Endothelial cell of umbilical vein (primary cell): ENCODE measurements at regions not wholly inside any gene's neighbourhood (a gene's known extent, or its start where the extent isn't known, plus 50 kb on each side); places are given as distances from the start of the nearest gene placed in this dataset.

ENCODE experiments used
- BruUV-seq: library from RNA; stranded (reverse); fragments of 400-500 nt; replicated peaks from 2 replicates; lab custom pipeline; 2021; lab: Mats Ljungman, UMichigan
- CTCF ChIA-PET: fragments of 300-600, 350-600 bp; sonication (Branson Sonifier 250); formaldehyde crosslinking; loops from one replicate; lab custom pipeline; 2021; ENCODE audit warnings: antibody characterized with exemption, inconsistent platforms; lab: Charles Lee
- POLR2A ChIA-PET: fragments of 300-600, 350-600 bp; sonication (Branson Sonifier 250); formaldehyde crosslinking; loops from one replicate; lab custom pipeline; 2021; ENCODE audit warnings: antibody characterized with exemption, inconsistent platforms; lab: Charles Lee
- DNase-seq: peaks from one replicate; pipeline ENCODE4 v3.0.0-alpha.2; 2011; ENCODE audit warnings: low read depth, low spot score
- FAIRE-seq: peaks from 2 replicates; lab custom pipeline; 2011; peaks lifted over from hg19 to GRCh38; lab: Jason Lieb, UNC
- H2AFZ ChIP-seq: 2 replicates; pipeline ENCODE4 v1.6.0; 2012; ENCODE audit warnings: low read depth, low read length, control low read depth, inconsistent platforms
- H3K27ac ChIP-seq: 2 replicates; pipeline ENCODE4 v1.5.1; 2011; ENCODE audit warnings: low read depth, mild to moderate bottlenecking, control low read depth, low read length, moderate library complexity; ENCODE audit not compliant: insufficient read depth
- H3K27me3 ChIP-seq, 2 experiments: 2 replicates each; pipeline versions ENCODE4 v1.6.0 to v1.6.1; 2011; ENCODE audit warnings: low read length in 2 of 2, mixed read lengths in 1 of 2; ENCODE audit not compliant: control insufficient read depth in 2 of 2, insufficient read depth in 2 of 2
- H3K36me3 ChIP-seq, 2 experiments: 2 replicates in 1 of 2; 3 replicates in 1 of 2; pipeline ENCODE4 v1.5.1; 2011; ENCODE audit warnings: low read length in 2 of 2, mild to moderate bottlenecking in 1 of 2, moderate library complexity in 1 of 2; ENCODE audit not compliant: control insufficient read depth in 2 of 2, insufficient read depth in 2 of 2; ENCODE audit errors: extremely low read depth in 1 of 2
- H3K4me1 ChIP-seq: 3 replicates; pipeline ENCODE4 v1.5.1; 2011; ENCODE audit warnings: mild to moderate bottlenecking, low read length; ENCODE audit not compliant: control insufficient read depth, insufficient read depth; ENCODE audit errors: extremely low read depth
- H3K4me2 ChIP-seq: 2 replicates; pipeline ENCODE4 v1.6.1; 2011; ENCODE audit warnings: low read length, control low read depth, mixed read lengths; ENCODE audit not compliant: insufficient read depth
- H3K4me3 ChIP-seq, 3 experiments: fragments of 200-600 bp in 1 of 3; sonication (generic), shearing (Covaris generic) in 1 of 3; replicated peaks in 1 of 3; 2 replicates each; pipeline ENCODE4 v1.5.1; 2011 to 2016; ENCODE audit warnings: control low read depth in 3 of 3, low read length in 3 of 3, mild to moderate bottlenecking in 2 of 3, inconsistent platforms in 1 of 3, low read depth in 1 of 3, moderate library complexity in 1 of 3; ENCODE audit not compliant: insufficient read depth in 1 of 3
- H3K79me2 ChIP-seq: 2 replicates; pipeline ENCODE4 v1.6.0; 2012; ENCODE audit warnings: low read length, inconsistent platforms; ENCODE audit not compliant: control insufficient read depth, insufficient read depth
- H3K9ac ChIP-seq: replicated peaks from 2 replicates; pipeline ENCODE3; 2011; ENCODE audit warnings: low read length, control low read depth; ENCODE audit not compliant: insufficient read depth; ENCODE audit errors: extremely low read depth
- H3K9me1 ChIP-seq: replicated peaks from 3 replicates; pipeline ENCODE4 v1.6.0; 2011; ENCODE audit warnings: mild to moderate bottlenecking, low read length; ENCODE audit not compliant: control insufficient read depth, insufficient read depth; ENCODE audit errors: extremely low read depth
- H3K9me3 ChIP-seq: replicated peaks from 2 replicates; pipeline ENCODE4 v1.5.1; 2012; ENCODE audit warnings: low read length, inconsistent platforms; ENCODE audit not compliant: control insufficient read depth, insufficient read depth
- H4K20me1 ChIP-seq: replicated peaks from 2 replicates; pipeline ENCODE3; 2011; ENCODE audit warnings: mild to moderate bottlenecking, low read length; ENCODE audit not compliant: control insufficient read depth, insufficient read depth; ENCODE audit errors: extremely low read depth
- CTCF ChIP-seq, 2 donors: IDR thresholded peaks; 1 replicate in 1 of 2; 2 replicates in 1 of 2; pipeline ENCODE4 v1.5.1; 2011; ENCODE audit warnings: low read length in 2 of 2, mild to moderate bottlenecking in 2 of 2, moderate library complexity in 2 of 2, control low read depth in 1 of 2, inconsistent platforms in 1 of 2, low read depth in 1 of 2; ENCODE audit not compliant: insufficient read depth in 1 of 2; ENCODE audit errors: extremely low read depth in 1 of 2
- EZH2 ChIP-seq: IDR thresholded peaks from 2 replicates; pipeline ENCODE4 v1.6.1; 2012; ENCODE audit warnings: borderline replicate concordance, low read depth, mild to moderate bottlenecking, moderate library complexity, low read length, inconsistent platforms; ENCODE audit not compliant: severe bottlenecking
- FOS ChIP-seq: IDR thresholded peaks from 2 replicates; pipeline ENCODE4 v1.6.1; 2011; ENCODE audit warnings: mild to moderate bottlenecking, low read length, moderate library complexity, borderline replicate concordance; ENCODE audit not compliant: insufficient read depth
- GATA2 ChIP-seq: IDR thresholded peaks from 2 replicates; pipeline ENCODE4 v1.7.0; 2011; ENCODE audit warnings: low read depth, mild to moderate bottlenecking, moderate library complexity, mixed read lengths, low read length; ENCODE audit not compliant: insufficient read length, insufficient read depth
- JUN ChIP-seq: IDR thresholded peaks from 2 replicates; pipeline ENCODE4 v1.6.1; 2011; ENCODE audit warnings: borderline replicate concordance, low read depth; ENCODE audit not compliant: insufficient read length, insufficient read depth
- MAX ChIP-seq: IDR thresholded peaks from 2 replicates; pipeline ENCODE4 v1.6.1; 2011; ENCODE audit not compliant: insufficient read depth, insufficient read length
- MYC ChIP-seq: IDR thresholded peaks from one replicate; pipeline ENCODE4 v1.6.1; 2011; ENCODE audit warnings: mild to moderate bottlenecking, low read depth, low read length
- POLR2A ChIP-seq: IDR thresholded peaks from 2 replicates; pipeline ENCODE4 v1.6.1; 2012; ENCODE audit warnings: low read depth, mild to moderate bottlenecking, control low read depth, low read length
- POLR2AphosphoS5 ChIP-seq: IDR thresholded peaks from 2 replicates; pipeline ENCODE4 v1.6.1; 2012; ENCODE audit warnings: low read depth, mild to moderate bottlenecking, control low read depth, low read length, moderate library complexity; ENCODE audit not compliant: insufficient read depth
- dilution Hi-C: fragments of 300-500 bp; cut with MboI; formaldehyde crosslinking; loops from one replicate; pipeline ENCODE4 v1.15.0; 2019; ENCODE audit warnings: low sequenced_read_pairs; ENCODE audit not compliant: extremely low pct_ligation_motif_present
- intact Hi-C: fragments of 100-400 bp; cut with micrococcal nuclease; formaldehyde crosslinking; loops from one replicate; pipeline ENCODE4 v1.10.0; 2022

- H2AFZ ChIP-seq: no peak overlapping the region
- no peaks in the 10 kb centered on the region for H3K4me1 ChIP-seq
- H3K27me3 ChIP-seq: no peaks in the 10 kb centered on the region
- intact Hi-C loops (no loop called here), dilution Hi-C loops (no loop called here)
- H3K9ac ChIP-seq: no peak overlapping the region
- H3K36me3 ChIP-seq: no peaks in the 10 kb centered on the region
- FAIRE-seq (no peak), DNase-seq (no peak)
- no peaks in the 10 kb centered on the region for H3K9me1 ChIP-seq
- H3K27ac ChIP-seq: no peak overlapping the region
- no peak overlapping the region for H3K4me2 ChIP-seq
- POLR2A ChIA-PET: no interaction called here
- CTCF ChIA-PET: no interaction called here
- H3K79me2 ChIP-seq: no peaks in the 10 kb centered on the region
- H3K9me3 ChIP-seq: peaks cover 2% of the 10 kb centered on the region
- no peaks in the 10 kb centered on the region for H4K20me1 ChIP-seq
- TF ChIP-seq JUN (no peak), MYC (no peak), POLR2A (no peak), GATA2 (no peak), FOS (no peak), EZH2 (no peak), POLR2AphosphoS5 (no peak), CTCF (IDR thresholded peaks at IDR 0.05; ENCODE audit: extremely low read depth in 1 of 2, insufficient read depth in 1 of 2, low read depth in 1 of 2, low read length in 2 of 2) (no peak), MAX (no peak)
- no TSS peak for BruUV-seq
- H3K4me3 ChIP-seq: no peak overlapping the region
Observed at GRCh38 chr2:16136461-16137035, 196.2 kb downstream of the MYCN start.
